Hindlimb muscle (tissue), 1 donor: ENCODE measurements at regions not wholly inside any gene's neighbourhood (a gene's known extent, or its start where the extent isn't known, plus 50 kb on each side); places are given as distances from the start of the nearest gene placed in this dataset.

ENCODE experiments used
- DNase-seq: peaks from one replicate; pipeline ENCODE4 v3.0.0-alpha.2; 2013

- DNase-seq = no peak
These were observed 50.4 kb downstream of the RUSC2 start for GRCh38 chr9:35540315-35540714.

DNA sequence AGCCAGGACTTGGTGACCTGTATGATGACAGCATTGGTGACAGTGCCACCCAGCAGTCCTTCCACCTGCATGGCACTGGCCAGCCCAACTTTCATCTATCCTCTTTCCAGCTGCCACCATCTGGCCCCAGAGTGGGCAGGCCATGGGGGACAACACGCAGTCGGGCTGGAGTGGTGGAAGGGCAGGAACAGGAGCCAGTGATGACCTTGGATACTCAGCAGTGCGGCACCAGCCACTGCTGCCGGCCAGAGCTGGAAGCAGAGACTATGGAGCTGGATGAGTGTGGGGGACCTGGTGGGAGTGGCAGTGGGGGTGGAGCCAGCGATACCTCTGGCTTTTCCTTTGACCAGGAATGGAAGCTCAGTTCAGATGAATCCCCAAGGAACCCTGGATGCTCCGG, 56.9 kb downstream of the RUSC2 start:
- no peak for DNase-seq

GRCh38 chr9:35547889-35548418, 57.1 kb upstream of the TESK1 start:
- DNase-seq = no peak

DNA sequence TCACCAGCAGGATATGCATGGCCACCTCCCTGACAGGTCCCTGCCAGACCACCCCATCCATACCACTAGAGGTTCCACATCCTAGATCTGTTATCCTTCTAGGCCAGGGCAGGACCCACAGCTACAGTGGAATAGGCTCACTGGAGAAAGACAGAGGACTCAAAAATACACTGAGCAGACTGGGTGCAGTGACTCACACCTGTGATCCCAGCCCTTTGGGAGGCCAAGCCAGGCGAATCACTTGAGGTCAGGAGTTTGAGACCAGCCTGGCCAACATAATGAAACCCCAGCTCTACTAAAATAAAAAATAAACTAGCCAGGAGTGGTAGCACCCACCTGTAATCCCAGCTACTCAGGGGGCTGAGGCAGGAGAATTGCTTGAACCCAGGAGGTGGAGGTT, 56.5 kb upstream of the TESK1 start:
- DNase-seq = no peak

DNA sequence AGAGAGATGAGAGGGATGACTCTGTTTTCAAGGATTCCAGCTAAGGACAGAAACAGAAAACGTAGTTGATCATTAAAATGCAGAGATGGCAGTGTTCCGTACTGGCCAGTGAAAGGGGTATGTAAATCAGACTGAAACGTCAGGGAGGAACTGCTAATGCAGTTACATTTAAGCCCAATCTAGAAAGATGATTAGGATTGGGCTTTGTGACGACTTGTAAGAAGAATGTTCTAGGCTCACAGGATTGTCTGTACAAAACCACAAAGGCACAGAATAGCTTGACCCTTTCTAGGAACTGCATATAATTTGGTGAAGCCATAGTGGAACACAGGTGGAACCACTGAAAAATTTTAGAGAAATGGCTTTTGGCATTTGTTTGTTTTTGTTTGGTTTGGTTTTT, 55.6 kb upstream of the TESK1 start:
- DNase-seq = no peak

DNA sequence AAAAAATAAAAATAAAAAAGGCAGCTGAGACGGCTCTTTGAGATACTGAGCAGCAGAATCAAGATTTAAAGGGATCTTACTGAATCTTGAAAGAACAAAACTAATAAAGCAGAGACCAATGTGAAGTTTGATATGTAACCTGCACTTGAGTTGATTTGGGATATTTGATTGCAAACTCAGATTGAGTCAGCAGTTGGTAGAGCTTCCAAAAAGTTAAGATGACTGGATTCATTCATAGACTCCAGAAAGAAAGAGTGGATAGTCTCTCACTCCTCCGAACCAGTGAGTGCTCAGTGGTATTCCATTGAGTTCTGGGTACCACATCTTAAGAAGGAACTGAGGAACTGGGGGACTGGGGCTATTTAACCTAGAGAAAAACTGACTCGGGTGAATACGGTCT, 52.7 kb upstream of the TESK1 start:
- no peak for DNase-seq

GRCh38 chr9:35552837-35553236, 52.2 kb upstream of the TESK1 start:
- no peak for DNase-seq

DNA sequence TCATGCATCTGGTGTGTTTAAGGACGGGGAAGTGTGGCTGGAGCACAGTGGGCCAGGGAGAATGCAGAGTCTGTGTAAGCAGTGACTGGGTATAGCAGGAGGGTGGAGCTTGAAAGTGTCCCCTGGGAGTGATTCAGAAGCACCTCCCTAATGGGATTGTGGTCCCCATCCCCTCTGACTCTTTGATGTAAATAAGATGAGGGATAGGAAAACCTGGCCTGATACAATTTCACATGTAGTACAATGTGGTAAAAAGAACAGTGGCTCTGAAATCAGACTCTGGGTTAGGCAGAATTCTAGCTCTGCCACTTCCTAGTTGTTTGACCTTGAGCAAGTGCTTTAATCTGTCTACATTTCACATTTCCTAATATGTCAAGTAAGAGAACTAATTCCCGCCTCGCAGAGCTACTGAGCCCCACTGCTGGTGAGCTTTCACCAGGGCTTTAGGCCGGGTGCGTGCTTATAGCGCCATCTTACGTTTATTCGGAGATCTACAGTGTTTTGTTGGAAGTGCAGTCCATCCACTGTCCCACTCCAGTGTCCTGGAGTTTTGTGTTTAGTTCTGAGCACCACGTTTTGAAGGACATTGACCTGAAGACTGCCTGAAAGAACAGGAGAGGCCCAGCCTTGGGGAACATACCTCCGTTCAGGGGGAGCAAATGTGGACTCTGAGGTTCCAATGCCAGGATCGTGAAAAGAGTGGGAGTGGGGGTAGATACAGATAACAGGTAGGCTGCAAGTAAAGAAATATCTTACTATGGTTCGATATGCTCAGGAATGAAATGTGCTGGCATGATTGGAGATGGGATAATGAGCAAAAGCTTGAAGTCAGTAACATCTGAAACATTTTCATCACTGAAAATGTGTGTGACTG, 51.2 kb upstream of the TESK1 start:
- DNase-seq = peak; percentile 74

DNA sequence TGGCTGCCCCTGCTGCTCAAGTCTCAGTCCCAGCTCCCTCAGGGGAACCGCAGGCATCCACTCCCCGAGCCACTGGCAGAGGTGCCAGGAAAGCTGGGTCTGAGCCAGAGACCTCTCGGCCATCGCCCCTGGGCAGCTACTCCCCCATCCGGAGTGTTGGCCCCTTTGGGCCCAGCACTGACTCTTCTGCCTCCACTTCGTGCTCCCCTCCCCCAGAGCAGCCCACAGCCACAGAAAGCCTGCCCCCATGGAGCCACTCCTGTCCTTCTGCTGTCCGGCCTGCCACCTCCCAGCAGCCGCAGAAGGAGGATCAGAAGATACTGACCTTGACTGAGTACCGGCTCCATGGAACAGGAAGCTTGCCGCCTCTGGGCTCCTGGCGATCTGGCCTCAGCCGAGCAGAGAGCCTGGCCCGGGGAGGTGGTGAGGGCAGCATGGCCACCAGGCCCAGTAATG, 49.8 kb upstream of the TESK1 start:
- no peak for DNase-seq
